Skeletal muscle cell (primary cell): ENCODE measurements at regions not wholly inside any gene's neighbourhood (a gene's known extent, or its start where the extent isn't known, plus 50 kb on each side); places are given as distances from the start of the nearest gene placed in this dataset.

Experiments
- DNase-seq: peaks from one replicate; pipeline ENCODE4 v3.0.0-alpha.2; 2010; ENCODE audit warnings: low read depth
- H3K4me3 ChIP-seq: 2 replicates; pipeline ENCODE4 v1.5.1; 2011; ENCODE audit warnings: low read depth, mild to moderate bottlenecking, control low read depth, low read length, moderate library complexity

DNA sequence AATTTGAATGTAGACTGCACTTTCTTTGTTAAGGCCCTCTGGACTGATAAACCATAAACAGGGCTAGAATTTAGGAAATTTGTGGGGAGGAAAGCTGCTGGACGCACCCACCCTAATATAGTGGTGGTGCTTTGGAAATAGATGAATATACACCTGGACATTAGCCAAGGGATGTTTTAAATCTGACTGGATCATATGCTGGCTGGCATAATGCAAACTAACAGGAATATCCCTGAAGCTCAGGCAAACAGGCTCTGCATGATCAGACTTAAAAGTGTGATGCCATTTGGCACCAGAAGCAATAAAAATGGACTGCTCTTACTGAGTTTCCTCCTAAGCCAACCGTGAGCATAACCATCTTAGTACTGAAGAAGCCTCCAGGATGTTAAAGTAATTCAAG lies 465.8 kb upstream of the ROBO1 start:
- peak; percentile 16 for DNase-seq
- no peak overlapping the region for H3K4me3 ChIP-seq

DNA sequence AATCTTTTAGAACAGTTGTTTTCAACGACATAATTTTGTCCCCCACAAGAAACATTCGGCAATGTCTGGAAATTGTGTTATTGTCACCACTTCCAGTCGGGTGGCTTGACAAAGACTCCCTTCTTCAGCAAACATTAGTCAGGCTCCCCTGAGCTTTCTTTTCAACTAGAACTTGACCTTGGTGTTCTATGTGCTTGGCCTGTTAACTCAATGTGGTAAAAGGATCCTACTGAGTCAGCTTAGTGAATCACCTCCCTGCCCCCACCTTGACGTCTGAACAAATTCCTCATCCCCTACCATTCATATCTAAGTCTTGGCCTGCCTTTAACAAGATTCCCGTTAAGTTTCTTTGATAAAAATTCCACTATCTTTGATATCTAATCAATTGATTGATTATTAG lies 465.0 kb upstream of the ROBO1 start:
- DNase-seq, result peak; percentile 96
- no peak overlapping the region for H3K4me3 ChIP-seq

DNA sequence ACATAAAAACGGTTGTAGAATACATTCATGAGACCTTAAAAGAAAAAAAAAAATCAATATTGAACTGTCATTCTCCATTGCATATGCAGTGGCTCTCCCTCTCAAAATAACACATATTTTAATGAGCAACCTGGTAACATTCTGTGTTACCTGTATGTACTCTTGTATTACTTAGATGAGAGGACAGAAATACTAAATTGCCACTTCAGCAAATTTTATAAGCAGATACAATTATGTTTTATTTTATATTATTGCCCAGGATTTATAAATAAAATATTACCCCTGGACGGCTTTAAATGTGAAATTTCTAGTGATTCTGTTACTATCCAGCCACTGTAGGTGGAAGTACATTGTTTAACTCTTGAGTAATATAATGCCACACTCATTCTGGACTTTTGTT lies 463.2 kb upstream of the ROBO1 start:
- H3K4me3 ChIP-seq, result no peak overlapping the region
- no peak for DNase-seq

DNA sequence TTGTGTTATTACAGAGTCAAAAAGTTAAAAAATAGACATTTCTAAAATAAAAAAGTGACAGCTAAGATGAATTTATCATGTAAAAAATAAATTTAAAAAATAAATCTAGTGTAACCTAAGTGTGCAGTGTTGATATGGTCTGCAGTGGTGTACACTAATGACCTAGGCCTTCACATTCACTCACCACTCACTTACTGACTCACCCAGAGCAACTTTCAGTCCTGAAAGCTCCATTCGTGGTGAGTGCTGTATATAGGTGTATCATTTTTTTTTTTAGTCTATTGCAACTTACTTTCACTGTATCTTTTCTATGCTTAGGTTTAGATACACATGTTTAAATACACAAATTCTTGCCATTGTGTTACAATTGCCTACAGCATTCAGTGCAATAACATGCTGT lies 459.4 kb upstream of the ROBO1 start:
- no peak for DNase-seq
- H3K4me3 ChIP-seq, result no peak overlapping the region

DNA sequence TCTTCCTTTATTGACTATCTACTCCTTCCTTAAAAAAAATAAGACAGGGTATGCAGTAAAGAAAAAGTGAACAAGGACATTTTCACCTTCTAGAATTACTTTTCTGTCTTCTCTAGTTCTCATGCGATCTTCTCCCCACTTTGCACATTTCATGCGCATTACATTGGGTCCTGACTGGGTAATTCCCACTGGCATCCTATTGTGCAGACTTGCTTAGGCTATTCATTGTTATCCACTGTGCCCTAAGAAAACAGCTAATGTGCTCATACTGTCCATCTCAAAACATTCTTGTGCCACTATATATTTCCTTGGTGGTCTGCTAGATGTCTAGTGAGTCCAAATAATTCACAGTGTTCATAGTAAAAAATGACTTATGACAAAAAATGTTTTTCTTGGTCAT lies 447.4 kb upstream of the ROBO1 start:
- no peak overlapping the region for H3K4me3 ChIP-seq
- DNase-seq, result no peak

DNA sequence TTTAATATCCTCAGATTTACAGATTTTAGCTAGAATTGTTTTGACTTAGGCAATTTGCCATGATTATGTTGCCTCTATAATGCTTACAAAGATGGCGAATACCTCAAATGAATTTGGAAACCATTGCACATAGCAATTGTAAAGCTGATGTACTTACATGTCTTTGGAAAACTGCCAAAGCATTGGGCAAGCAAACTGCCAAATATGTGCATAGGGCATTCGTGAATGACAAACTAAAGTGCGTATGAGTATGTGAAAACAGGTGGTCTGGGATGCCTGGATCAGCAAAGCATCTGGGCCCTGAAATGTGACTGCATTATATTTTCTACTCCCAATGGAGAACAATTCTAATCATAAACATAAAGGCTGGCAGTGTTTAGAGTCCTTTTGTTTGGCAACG lies 445.3 kb upstream of the ROBO1 start:
- peak; percentile 69 for DNase-seq
- no peak overlapping the region for H3K4me3 ChIP-seq

DNA sequence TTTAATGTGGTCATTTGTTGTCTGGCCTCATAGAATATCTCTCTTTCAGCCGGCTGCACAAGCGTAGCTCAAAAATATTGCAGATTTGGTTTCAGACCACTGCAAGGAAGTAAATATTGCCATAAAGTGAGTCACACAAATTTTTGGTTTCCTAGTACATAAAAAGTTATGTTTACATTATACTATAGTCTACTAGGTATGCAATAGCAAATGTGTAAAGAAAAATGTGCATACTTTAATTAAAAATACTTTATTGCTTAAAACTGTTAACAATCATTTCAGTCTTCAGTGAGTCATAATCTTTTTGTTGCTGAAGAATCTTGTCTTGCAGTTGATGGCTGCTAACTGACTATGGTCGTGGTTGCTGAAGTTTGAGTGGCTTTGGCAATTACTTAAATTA lies 425.1 kb upstream of the ROBO1 start:
- peak; percentile 15 for DNase-seq
- H3K4me3 ChIP-seq, result no peak overlapping the region

DNA sequence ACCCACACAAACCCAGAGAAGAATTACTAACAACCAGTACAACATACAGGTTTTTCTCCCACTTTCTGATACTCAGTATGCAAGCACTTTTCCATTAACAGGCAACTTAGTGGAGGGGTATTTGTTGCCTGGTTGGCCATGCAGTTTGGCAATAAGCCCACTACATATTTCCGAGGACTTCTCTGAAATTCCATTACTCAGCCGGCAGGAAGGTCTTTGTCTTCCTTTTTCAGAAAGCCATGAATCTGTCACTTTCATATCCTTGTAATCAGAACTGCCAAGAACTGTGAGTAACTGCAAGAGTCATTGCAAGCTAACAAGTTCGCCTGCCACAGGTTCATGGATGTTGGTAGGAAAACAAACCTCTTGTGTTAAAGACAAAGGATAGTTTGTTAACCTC lies 422.3 kb upstream of the ROBO1 start:
- no peak overlapping the region for H3K4me3 ChIP-seq
- DNase-seq, result peak; percentile 92

DNA sequence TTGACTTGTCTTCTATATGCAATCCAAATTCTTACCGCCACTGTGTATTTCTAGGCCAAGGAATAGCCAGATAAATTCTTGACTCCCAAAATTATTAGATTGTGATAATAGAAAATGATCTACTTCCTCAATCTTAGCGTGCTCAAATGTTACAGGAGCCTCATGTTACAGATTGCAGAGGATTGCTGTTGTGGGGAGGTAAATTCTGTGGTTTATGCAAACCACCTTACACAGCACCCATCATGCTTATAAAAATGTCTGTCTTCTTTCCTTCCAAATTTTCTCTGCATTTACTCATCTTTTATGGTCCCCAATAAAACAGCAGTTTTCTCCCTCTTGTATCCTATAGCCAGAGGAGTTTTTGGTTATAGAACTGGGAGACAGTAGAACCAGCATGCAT lies 420.2 kb upstream of the ROBO1 start:
- H3K4me3 ChIP-seq, result no peak overlapping the region
- DNase-seq, result no peak

DNA sequence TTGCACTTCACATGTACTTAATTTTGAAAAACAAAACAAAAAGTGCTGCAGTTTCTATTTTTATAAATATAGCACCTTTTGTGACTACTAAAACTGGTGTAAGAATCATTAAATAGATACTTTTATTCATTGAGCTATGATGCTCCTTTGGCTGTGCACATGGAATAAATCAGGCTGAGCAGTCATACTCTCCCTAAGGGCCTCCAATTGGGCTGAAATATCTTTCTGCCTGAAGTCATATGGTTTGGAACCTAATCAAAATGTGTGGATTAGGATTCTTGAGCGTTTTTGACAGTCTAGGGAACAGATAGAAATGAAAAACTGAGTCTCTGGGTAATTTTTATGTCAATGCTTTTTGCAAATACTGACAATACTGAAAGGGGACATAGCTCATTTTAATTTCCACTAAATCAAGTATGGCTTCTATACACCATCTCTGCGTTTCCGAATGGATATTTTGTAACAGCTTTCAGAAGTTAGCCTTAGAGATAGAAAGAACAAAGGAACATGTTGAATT lies 392.2 kb upstream of the ROBO1 start:
- no peak for DNase-seq

DNA sequence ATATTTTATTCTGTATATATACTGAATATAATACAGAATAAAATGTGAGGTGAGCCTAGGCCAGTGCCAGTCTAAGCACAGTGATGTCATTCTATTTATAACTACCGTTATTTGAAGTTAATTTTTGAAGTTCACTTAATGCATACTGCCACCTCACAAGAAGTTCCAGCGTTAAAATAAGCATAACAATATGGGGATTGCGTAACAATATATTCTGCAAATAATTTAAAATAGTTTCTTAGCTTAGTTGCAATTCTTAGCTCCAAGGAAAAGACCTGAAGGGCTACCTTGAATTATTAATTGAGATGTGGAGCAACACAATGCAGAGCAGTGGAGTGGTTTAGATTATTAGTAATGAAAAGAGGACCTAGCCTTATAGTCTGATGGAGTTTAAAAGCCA lies 390.5 kb upstream of the ROBO1 start:
- DNase-seq, result no peak
- no peak overlapping the region for H3K4me3 ChIP-seq

More for the DNA sequence above, 392.2 kb upstream of the ROBO1 start:
- no peak overlapping the region for H3K4me3 ChIP-seq

DNA sequence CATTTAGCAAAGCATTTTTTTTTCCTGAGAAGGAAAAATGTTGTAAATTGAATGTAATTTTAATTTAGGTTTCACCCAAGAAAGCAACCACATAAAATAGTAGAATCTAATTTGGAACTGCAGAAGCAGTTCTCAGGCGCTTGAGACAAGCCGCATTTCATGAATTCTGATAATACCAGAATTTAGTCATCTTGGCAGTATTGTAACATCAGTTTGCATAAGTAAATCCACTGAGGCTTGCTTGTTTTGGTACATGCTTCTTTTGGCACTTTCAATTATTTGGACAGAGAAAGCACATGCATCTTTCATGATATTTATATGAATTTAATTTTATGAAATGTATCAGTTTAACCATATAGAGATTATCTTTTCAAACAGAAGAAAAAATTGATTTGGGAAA lies 389.7 kb upstream of the ROBO1 start:
- no peak for DNase-seq
- no peak overlapping the region for H3K4me3 ChIP-seq

DNA sequence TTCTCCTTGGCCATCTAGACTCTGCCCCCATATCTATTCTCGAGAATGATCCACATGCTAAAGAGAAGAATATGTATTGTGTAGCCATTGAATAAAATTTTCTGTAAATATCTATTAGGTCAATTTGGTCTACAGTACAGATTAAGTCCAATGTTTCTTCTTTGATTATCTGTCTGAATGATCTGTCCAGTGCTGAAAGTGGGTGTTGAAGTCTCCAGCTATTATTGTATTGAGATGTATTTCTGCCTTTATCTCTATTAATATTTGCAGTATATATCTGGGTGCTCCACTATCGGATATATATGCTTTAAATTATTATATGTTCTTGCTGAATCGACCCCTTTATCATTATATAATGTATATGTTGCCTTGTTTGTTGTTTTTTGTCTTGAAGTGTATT lies 384.9 kb upstream of the ROBO1 start:
- DNase-seq, result no peak
- H3K4me3 ChIP-seq, result no peak overlapping the region

DNA sequence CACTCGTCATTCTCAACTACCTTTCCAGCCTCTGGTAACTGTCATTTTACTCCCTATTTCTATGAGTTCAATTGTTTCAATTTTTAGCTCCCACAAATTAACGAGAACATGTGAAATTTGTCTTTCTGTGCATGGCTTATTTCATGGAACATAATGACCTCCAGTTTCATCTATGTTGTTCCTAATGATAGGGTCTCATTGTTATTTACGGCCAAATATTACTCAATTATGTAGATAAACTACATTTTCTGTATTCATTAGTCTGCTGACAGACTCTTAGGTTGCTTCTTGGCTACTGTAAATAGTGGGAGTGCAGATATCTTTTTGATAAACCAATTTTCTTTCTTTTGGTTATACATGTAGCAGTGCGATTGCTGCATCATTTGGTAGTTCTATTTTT lies 374.9 kb upstream of the ROBO1 start:
- no peak overlapping the region for H3K4me3 ChIP-seq
- no peak for DNase-seq

DNA sequence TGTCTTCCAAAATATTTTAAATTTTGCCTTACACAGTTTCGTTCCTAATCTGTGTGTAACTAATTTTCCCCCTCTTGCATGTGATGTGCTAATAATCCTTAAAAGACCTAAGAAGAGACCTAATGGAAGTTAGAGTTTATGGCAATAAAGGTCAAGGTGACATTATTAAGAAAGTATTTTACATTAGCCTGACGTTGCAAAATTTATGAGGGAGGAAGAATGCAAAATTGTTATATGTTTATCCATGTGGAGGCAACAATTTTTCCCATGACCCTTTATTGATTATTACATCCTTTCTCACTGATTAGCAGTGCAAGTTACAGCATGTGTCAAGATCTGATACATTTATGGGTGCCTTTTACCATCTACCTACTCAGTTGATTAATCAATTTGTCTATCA lies 373.8 kb upstream of the ROBO1 start:
- no peak overlapping the region for H3K4me3 ChIP-seq
- DNase-seq, result no peak

DNA sequence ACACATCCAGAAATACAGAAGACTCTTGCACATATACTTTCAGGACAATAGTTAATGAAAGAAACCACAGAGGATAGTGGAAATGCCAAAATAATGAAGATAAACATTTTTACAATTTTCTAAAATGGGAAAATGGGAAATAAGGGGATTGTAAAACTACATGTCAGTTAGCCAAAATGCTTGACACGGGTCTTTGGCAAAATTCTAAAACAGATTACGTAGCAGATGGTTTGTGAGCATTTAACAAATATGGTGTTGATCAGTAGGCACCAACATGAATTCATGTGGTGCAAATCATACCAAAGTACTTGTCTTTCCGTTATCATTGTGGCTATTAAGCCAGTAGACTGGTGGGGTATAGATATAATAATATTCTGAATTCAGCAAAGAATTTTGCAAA lies 348.5 kb upstream of the ROBO1 start:
- no peak for DNase-seq

DNA sequence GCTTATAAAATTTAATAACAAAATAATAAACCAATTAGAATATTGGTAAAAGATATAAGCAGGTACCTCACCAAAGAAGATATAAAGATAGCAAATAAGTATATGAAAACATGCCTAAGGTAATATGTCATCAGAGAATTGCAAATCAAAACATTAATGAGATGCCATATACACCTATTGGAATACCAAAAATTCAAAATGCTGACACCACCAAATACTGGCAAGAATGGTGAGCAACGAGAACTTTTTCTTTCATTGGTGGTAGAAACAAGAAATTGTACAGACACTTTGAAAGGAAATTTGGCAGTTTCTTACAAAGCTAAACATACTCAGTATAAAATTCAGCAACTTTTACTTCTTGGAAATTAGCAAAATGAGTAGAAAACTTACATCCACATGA lies 346.9 kb upstream of the ROBO1 start:
- no peak overlapping the region for H3K4me3 ChIP-seq
- DNase-seq, result no peak

More for the DNA sequence above, 348.5 kb upstream of the ROBO1 start:
- H3K4me3 ChIP-seq, result no peak overlapping the region

DNA sequence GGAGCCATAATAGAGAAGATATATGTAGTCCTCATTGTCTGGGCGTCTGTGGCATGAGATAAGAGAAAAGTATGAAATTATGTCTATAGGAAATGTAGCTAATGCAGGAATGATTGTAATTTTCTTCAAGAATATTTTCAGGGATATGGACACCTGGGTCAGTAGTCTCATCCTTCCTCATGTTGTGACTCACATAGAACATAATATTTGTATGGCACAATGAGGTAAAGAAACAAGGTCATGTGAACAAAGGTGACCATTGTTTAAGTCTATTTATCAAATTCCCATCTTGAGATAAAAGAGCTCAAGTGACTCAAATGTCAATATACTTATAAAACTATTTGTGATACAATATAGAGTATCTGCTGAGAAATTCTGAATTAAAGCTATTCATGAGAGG lies 345.5 kb upstream of the ROBO1 start:
- no peak for DNase-seq

DNA sequence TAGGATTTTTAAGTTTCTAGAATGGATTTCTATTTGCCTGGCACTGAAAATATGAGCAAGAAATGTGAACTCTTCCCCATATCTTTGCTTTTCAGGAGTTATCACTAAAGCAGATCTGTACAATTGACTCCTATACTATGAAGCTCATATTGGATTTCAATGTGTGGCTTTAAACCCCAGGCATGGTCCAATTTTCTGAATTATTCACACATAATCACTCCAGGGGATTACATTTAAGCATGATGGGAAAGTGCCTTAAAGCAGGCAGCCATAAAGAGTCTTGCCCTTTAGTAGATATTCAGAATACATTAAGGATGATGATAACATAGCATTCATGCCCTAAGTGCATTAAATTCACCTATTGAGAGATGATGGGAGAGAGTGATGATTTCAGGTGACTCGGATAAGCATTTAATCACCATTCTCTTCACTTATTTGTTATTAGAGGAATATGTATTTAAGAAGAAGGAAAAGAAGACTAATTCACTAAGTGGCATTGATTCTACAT lies 331.8 kb upstream of the ROBO1 start:
- no peak for DNase-seq
- H3K4me3 ChIP-seq, result no peak overlapping the region

More for the DNA sequence above, 345.5 kb upstream of the ROBO1 start:
- H3K4me3 ChIP-seq, result no peak overlapping the region

DNA sequence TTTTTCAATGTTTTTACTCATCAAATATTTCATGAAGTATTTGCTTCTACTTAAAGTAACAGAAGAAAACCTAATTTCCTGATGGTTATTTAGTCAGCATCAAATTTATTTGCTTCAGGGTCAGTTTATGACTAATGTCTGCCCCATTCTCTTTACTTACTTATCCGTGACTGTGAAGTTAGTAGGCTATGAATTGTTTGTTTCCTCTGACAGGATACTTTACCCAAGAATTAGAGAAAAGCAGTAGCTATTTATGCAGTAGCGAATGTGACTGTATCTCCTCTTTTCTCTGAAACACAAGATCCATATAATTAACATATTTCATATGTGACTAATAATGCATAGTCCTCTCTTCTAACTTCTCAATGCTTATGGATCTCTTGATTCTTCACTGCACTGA lies 329.9 kb upstream of the ROBO1 start:
- DNase-seq, result no peak
- H3K4me3 ChIP-seq, result no peak overlapping the region

DNA sequence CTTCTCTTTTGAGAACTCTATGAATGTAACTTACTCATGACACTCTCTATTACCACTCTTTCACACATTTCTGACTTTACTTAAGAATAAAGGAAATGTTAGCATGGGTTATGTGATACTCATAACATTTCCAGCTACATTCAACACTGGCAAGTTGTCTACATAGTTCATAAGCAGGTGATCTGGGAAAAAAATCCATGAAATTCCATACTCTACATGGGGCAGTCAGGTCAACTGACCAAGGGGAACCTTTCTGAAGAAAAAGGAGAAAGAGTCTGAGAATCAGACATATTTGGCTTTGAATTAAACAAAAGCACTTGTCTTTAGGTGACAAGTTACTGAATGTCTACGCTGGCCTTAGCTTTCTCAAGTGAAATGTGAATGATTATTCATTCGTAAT lies 329.1 kb upstream of the ROBO1 start:
- no peak overlapping the region for H3K4me3 ChIP-seq
- DNase-seq, result no peak

DNA sequence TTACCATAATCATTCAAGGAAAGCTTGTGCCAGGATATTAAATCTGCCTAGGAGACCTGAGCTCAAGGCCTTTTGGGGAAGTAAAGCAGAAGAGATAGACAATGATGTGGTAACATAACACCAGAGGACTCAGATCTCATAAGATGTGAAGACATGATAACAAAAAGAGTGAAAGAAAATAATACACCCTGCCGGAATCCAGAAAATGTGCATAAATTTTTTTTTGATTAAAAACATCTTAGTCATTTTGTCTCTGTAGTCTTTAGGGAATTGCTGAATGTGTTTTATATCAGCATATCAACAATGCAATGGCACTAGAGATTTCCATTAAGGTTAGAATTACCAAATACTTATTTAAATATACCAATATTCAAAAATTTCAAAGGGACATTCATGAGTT lies 326.8 kb upstream of the ROBO1 start:
- no peak overlapping the region for H3K4me3 ChIP-seq
- no peak for DNase-seq
